Pancreas (tissue), 10 donors: ENCODE measurements at regions not wholly inside any gene's neighbourhood (a gene's known extent, or its start where the extent isn't known, plus 50 kb on each side); places are given as distances from the start of the nearest gene placed in this dataset.

ENCODE experiments used
- ATAC-seq, 4 donors: fragments of 200-7000 bp; cut with Tn5 transposase; one replicate each; pipeline versions ENCODE4 v1.8.0 to v1.9.1; 2020; ENCODE audit warnings: mild to moderate bottlenecking in 4 of 4, moderate library complexity in 4 of 4
- DNase-seq, 6 donors: peaks; one replicate each; pipeline ENCODE4 v3.0.0-alpha.2; 2020
- FAIRE-seq: peaks from 2 replicates; lab custom pipeline; 2012; peaks lifted over from hg19 to GRCh38; lab: Jason Lieb, UNC
- H3K27ac ChIP-seq, 4 donors: fragments of 200-600 bp; sonication (generic); 1 replicate in 3 of 4; 2 replicates in 1 of 4; pipeline versions ENCODE4 v1.5.0 to v1.8.0; 2020
- H3K27me3 ChIP-seq, 4 donors: fragments of 200-600 bp; one replicate each; pipeline ENCODE4 v1.8.0; 2021
- H3K36me3 ChIP-seq, 3 donors: fragments of 200-600 bp; sonication (generic) in 1 of 3; one replicate each; pipeline versions ENCODE4 v1.5.0 to v1.8.0; 2020 to 2021
- H3K4me1 ChIP-seq, 3 donors: fragments of 200-600 bp; one replicate each; pipeline ENCODE4 v1.8.0; 2021
- H3K4me3 ChIP-seq, 4 donors: fragments of 200-600 bp; sonication (generic) in 2 of 4; one replicate each; pipeline versions ENCODE4 v1.5.0 to v1.8.0; 2020 to 2021
- H3K9me3 ChIP-seq, 4 donors: fragments of 200-600 bp; one replicate each; pipeline ENCODE4 v1.8.0; 2021
- WGBS, 2 donors: extraction: QIAGEN DNeasy Blood & Tissue Kit; methylation state at CpG; one replicate each; pipeline ENCODE4 v1.1.7; 2013; 5-methylcytosine and 5-hydroxymethylcytosine counted together
- intact Hi-C, 3 donors: fragments of 100-400 bp; cut with DNase I; formaldehyde crosslinking; loops; one replicate each; pipeline versions ENCODE4 v1.11.1 to v1.14.2; 2022
- TF ChIP-seq, protein P1 (sequence below), 4 donors: fragments of 200-600 bp; sonication (generic) in 3 of 4; IDR thresholded peaks; one replicate each; pipeline versions ENCODE4 v1.5.0 to v1.8.0; 2021; ENCODE audit warnings: antibody characterized with exemption in 4 of 4
- donor health status: healthy with polysubstance abuse.
- donor health status: DM: no; HTN: no; CAD: no; lungs with moderate emphysema.
- donor health status: DM: no; HTN: no; CAD: no.
- donor health status: control.
- donor health status: control.
- donor health status: Bipolar disorder and iron deficiency.
- donor health status: DM: yes; HTN: yes; CAD: no.
- donor health status: DM: no; HTN: no; CAD: no.
- donor health status: DM: no; HTN: no; CAD: no.
- donor health status: DM: yes; HTN: yes; CAD: no.

DNA sequence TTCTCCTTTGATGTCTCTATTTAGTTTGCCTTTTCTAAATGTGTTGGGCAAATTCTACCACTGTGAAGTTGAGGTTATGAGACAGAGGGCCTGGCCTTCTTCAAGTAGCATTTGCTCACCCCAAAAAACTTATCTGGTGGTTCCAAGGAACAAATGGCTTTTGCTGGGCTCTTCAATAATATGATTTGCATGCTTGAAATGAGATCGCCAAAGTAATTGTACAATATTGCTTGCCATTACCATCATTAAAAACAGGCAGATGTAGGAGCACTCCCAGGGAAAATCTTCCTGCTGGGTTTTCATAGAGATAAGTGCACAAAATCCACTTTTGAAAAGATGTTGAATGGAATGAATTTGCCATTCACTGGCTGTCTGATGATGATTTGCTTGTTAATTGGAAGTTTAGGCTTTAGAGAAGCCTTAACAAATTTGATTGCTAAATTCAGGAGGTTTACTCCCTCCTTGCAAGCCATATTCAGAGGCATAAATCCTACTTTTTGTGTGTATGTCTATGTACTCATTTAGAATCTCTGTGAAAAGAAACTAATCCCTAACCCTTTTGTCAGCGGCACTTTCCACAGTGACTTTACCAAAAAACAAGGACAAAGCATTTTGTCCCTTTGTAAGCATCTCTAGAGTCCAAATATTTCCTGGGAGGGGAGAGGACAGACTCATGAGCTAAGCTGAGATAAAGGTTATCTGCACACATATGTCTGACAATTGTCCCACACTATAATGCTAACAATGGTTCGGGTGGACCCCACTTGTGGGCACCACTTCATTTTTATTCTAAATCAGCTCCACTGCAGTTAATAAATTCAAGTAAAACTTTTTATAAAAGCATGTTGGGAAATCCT is 240.8 kb upstream of the PIK3C3 start:
- FAIRE-seq: no peak

DNA sequence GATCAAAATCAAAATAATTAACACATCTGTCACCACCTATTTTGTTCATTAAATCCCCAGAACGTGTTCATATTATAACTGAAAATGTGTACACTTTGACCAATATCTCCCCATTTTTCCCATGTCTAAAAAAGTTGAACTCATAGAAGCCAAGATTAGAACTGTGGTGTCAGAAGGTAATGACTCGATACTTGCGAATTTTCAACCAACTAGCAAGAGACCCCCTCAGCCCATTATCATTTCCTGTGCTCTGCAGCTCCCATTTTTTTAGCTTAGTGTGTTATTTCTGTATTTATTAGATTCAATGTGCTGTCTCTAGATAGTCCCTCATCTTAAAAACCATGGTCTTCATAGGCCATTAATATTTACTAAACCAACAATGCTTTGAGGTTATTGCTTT is 248.7 kb upstream of the PIK3C3 start:
- Histone ChIP-seq H3K4me1 (no peaks in the 10 kb centered on the region), H3K27ac (no peak overlapping the region), H3K4me3 (no peak overlapping the region), H3K9me3 (no peaks in the 10 kb centered on the region), H3K36me3 (no peaks in the 10 kb centered on the region), H3K27me3 (no peaks in the 10 kb centered on the region)
- TF ChIP-seq, protein P1, sequence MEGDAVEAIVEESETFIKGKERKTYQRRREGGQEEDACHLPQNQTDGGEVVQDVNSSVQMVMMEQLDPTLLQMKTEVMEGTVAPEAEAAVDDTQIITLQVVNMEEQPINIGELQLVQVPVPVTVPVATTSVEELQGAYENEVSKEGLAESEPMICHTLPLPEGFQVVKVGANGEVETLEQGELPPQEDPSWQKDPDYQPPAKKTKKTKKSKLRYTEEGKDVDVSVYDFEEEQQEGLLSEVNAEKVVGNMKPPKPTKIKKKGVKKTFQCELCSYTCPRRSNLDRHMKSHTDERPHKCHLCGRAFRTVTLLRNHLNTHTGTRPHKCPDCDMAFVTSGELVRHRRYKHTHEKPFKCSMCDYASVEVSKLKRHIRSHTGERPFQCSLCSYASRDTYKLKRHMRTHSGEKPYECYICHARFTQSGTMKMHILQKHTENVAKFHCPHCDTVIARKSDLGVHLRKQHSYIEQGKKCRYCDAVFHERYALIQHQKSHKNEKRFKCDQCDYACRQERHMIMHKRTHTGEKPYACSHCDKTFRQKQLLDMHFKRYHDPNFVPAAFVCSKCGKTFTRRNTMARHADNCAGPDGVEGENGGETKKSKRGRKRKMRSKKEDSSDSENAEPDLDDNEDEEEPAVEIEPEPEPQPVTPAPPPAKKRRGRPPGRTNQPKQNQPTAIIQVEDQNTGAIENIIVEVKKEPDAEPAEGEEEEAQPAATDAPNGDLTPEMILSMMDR (IDR thresholded peaks at IDR 0.05): no peak
- DNase-seq: no peak
- intact Hi-C loops: no loop called here
- WGBS, 2 donors: 50 to 70% methylated on average over 3 of the region's 3 CpGs
- no peak for FAIRE-seq
- no peak for ATAC-seq

More for the DNA sequence above, 240.8 kb upstream of the PIK3C3 start:
- ATAC-seq (no peak), DNase-seq (no peak)
- intact Hi-C loops: no loop called here
- H3K4me3 ChIP-seq: no peak overlapping the region
- whole genome bisulfite sequencing, 2 donors: 54 to 71% methylated on average over 3 of the region's 3 CpGs
- H3K27ac ChIP-seq: no peak overlapping the region
- no peaks in the 10 kb centered on the region for H3K27me3 ChIP-seq
- no peaks in the 10 kb centered on the region for H3K9me3 ChIP-seq
- TF ChIP-seq, protein P1 (IDR thresholded peaks at IDR 0.05): no peak
- H3K36me3 ChIP-seq: no peaks in the 10 kb centered on the region
- no peaks in the 10 kb centered on the region for H3K4me1 ChIP-seq

DNA sequence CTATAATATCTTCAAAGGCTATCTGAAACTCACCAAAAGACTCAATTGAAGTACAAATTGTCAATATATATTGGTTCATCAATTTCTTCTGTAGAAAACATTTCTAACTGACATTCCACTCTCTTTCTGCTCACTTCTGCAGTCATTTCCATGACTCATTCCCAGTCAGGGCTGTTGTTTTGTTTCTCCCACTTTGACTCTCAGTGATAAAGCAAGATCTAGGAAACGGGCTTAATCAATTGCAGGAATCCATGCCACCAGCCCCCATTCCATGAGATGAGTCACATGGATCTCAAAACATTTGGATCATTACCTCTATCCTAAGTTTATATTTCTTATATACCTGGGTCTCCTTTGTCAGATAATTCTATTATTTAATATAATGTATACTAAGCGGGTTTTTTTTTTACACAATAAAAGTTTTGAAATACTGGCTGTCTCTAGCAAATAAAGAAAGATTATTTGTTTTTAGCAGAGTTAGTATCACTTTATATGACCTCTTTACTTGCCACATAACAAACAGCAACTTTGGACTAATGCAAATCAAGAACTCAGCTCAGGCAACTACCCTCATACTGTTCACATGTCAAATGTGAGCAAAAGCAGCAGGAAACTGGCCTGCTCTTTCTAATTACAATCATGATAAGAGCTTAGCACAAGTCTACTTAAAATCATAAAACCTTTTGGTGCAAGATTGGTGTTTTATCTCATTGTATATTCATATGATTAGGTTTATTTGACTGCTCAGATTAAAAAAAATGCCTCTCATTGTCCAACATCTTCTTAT is 251.1 kb upstream of the PIK3C3 start:
- no peak overlapping the region for H3K4me3 ChIP-seq
- no peaks in the 10 kb centered on the region for H3K36me3 ChIP-seq
- 31 to 46% methylated on average over 2 of the region's 2 CpGs for WGBS, 2 donors
- no peak for DNase-seq
- no peaks in the 10 kb centered on the region for H3K4me1 ChIP-seq
- no peaks in the 10 kb centered on the region for H3K9me3 ChIP-seq
- no peaks in the 10 kb centered on the region for H3K27me3 ChIP-seq
- H3K27ac ChIP-seq: no peak overlapping the region
- TF ChIP-seq, protein P1 (IDR thresholded peaks at IDR 0.05): no peak
- no peak for FAIRE-seq
- ATAC-seq: no peak
- intact Hi-C loops: no loop called here

DNA sequence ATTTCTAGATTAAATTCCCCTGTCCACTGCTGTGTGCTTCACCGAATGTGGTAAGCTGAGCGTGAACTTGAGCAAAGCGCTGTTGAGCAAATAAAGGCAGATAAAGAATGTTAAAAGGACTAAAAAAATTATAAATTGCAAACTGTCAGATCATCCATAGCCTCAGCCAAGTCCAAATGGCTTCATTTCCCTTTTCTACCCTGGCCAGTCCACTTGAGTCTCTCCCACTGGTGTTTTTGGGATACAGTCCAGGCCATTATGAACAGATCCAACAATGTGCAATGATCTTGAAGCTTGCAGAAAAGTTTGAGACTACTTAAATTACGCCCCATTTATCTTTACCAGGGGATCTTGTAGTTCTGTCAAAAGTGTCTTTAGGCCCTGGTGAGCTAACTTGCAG is 254.6 kb upstream of the PIK3C3 start:
- intact Hi-C loops: no loop called here
- H3K27me3 ChIP-seq: no peaks in the 10 kb centered on the region
- ATAC-seq: no peak
- H3K4me1 ChIP-seq: no peaks in the 10 kb centered on the region
- no peaks in the 10 kb centered on the region for H3K9me3 ChIP-seq
- no peak overlapping the region for H3K27ac ChIP-seq
- no peaks in the 10 kb centered on the region for H3K36me3 ChIP-seq
- no peak for FAIRE-seq
- no peak overlapping the region for H3K4me3 ChIP-seq
- DNase-seq: no peak
- 49 to 60% methylated on average over 4 of the region's 4 CpGs for WGBS, 2 donors
- TF ChIP-seq, protein P1 (IDR thresholded peaks at IDR 0.05): no peak
